Omental fat pad (tissue), 3 donors: ENCODE measurements at regions not wholly inside any gene's neighbourhood (a gene's known extent, or its start where the extent isn't known, plus 50 kb on each side); places are given as distances from the start of the nearest gene placed in this dataset.
"Not testable (repeated sequence)": the region's sequence is repeated elsewhere in the genome, so short reads cannot be mapped to it uniquely, and the experiment has no call there.

ENCODE experiments used
- ATAC-seq: fragments of 150-250 bp; one replicate; pipeline ENCODE4 v1.9.1; 2016; ENCODE audit warnings: mild to moderate bottlenecking, moderate library complexity; ENCODE audit not compliant: low FRiP score
- DNase-seq: peaks from one replicate; pipeline ENCODE4 v3.0.0-alpha.2; 2019; ENCODE audit warnings: low spot score
- CTCF ChIP-seq, 3 donors: fragments of 450-650 bp; IDR thresholded peaks; one replicate each; pipeline ENCODE4 v1.5.1; 2016 to 2017; ENCODE audit warnings: antibody characterized with exemption in 3 of 3, mild to moderate bottlenecking in 3 of 3, moderate library complexity in 2 of 3

GRCh38 chr12:127607146-127607725 is 659.7 kb upstream of the TMEM132C start:
- DNase-seq = no peak
- no peak for ATAC-seq
- no peak for TF ChIP-seq CTCF (IDR thresholded peaks at IDR 0.05)

- ATAC-seq, DNase-seq: not testable (repeated sequence)
Measured at GRCh38 chr12:127608359-127608758, 658.6 kb upstream of the TMEM132C start.

GRCh38 chr12:127613056-127613455 is 653.9 kb upstream of the TMEM132C start:
- DNase-seq = no peak
- TF ChIP-seq CTCF (IDR thresholded peaks at IDR 0.05) = no peak
- ATAC-seq = no peak

GRCh38 chr12:127619869-127620734 is 646.9 kb upstream of the TMEM132C start:
- ATAC-seq (no peak), DNase-seq (no peak)
- no peak for TF ChIP-seq CTCF (IDR thresholded peaks at IDR 0.05)

GRCh38 chr12:127620735-127621355 is 646.1 kb upstream of the TMEM132C start:
- no peak for DNase-seq
- ATAC-seq = no peak
- TF ChIP-seq CTCF (IDR thresholded peaks at IDR 0.05) = no peak

- no peak for DNase-seq
- TF ChIP-seq CTCF (IDR thresholded peaks at IDR 0.05) = no peak
- no peak for ATAC-seq
Measured at GRCh38 chr12:127621366-127621765, 645.6 kb upstream of the TMEM132C start.

GRCh38 chr12:127623362-127623761 is 643.6 kb upstream of the TMEM132C start:
- ATAC-seq (no peak), DNase-seq (no peak)
- no peak for TF ChIP-seq CTCF (IDR thresholded peaks at IDR 0.05)
